GM12875 (cell line): ENCODE measurements at regions not wholly inside any gene's neighbourhood (a gene's known extent, or its start where the extent isn't known, plus 50 kb on each side); places are given as distances from the start of the nearest gene placed in this dataset.

Experiments used
- H3K4me3 ChIP-seq: one replicate; pipeline ENCODE4 v1.5.1; 2011; ENCODE audit warnings: low read depth, low read length, control low read depth
- CTCF ChIP-seq: IDR thresholded peaks from 2 replicates; pipeline ENCODE4 v1.5.1; 2011; ENCODE audit warnings: low read depth, mild to moderate bottlenecking, control low read depth, inconsistent platforms, low read length, moderate library complexity, borderline replicate concordance; ENCODE audit not compliant: insufficient read depth

GRCh38 chr9:82260691-82261090 lies 272.1 kb downstream of the SPATA31D1 start:
- no peak overlapping the region for H3K4me3 ChIP-seq
- TF ChIP-seq CTCF = no peak

GRCh38 chr9:82263619-82264018 lies 275.0 kb downstream of the SPATA31D1 start:
- no peak overlapping the region for H3K4me3 ChIP-seq
- TF ChIP-seq CTCF = no peak

- no peak overlapping the region for H3K4me3 ChIP-seq
- no peak for TF ChIP-seq CTCF
Observed at GRCh38 chr9:82271106-82271561, 282.6 kb downstream of the SPATA31D1 start.

- TF ChIP-seq CTCF = no peak
- H3K4me3 ChIP-seq = no peak overlapping the region
Observed at GRCh38 chr9:82273121-82273520, 284.5 kb downstream of the SPATA31D1 start.

- TF ChIP-seq CTCF = no peak
Observed at GRCh38 chr9:82275258-82275927, 286.8 kb downstream of the SPATA31D1 start.

GRCh38 chr9:82281066-82281465 lies 292.5 kb downstream of the SPATA31D1 start:
- no peak for TF ChIP-seq CTCF
- no peak overlapping the region for H3K4me3 ChIP-seq

More at GRCh38 chr9:82275258-82275927, 286.8 kb downstream of the SPATA31D1 start:
- H3K4me3 ChIP-seq = no peak overlapping the region

- H3K4me3 ChIP-seq = no peak overlapping the region
- no peak for TF ChIP-seq CTCF
Observed at GRCh38 chr9:82284758-82285157, 296.2 kb downstream of the SPATA31D1 start.
